DND-41 (cell line): ENCODE measurements at regions not wholly inside any gene's neighbourhood (a gene's known extent, or its start where the extent isn't known, plus 50 kb on each side); places are given as distances from the start of the nearest gene placed in this dataset.

ENCODE experiments used
- CTCF ChIP-seq: IDR thresholded peaks from 2 replicates; pipeline ENCODE4 v1.5.1; 2012; ENCODE audit warnings: borderline replicate concordance, low read length, moderate library complexity, mild to moderate bottlenecking; ENCODE audit not compliant: poor library complexity, severe bottlenecking; ENCODE audit errors: extremely low read depth
- EZH2 ChIP-seq: IDR thresholded peaks from 3 replicates; pipeline ENCODE4 v1.6.1; 2012; ENCODE audit warnings: borderline replicate concordance, low read depth, mild to moderate bottlenecking, moderate library complexity, low read length, inconsistent platforms; ENCODE audit not compliant: severe bottlenecking

- TF ChIP-seq CTCF (no peak), EZH2 (no peak)
Observed at GRCh38 chr12:46100551-46101484, 110.4 kb upstream of the SCAF11 start.
